GM23338 (cell line): ENCODE measurements at regions not wholly inside any gene's neighbourhood (a gene's known extent, or its start where the extent isn't known, plus 50 kb on each side); places are given as distances from the start of the nearest gene placed in this dataset.

Source experiments
- ATAC-seq: fragments of 200-7000 bp; cut with Tn5 transposase; 3 replicates; pipeline ENCODE4 v1.9.1; 2020
- DNase-seq: peaks from one replicate; pipeline ENCODE4 v3.0.0-alpha.2; 2015; ENCODE audit warnings: low spot score
- H2AFZ ChIP-seq: fragments of 200-600 bp; sonication (generic); 2 replicates; pipeline ENCODE4 v1.8.0; 2016; ENCODE audit warnings: antibody characterized with exemption, mild to moderate bottlenecking, moderate library complexity
- H3F3A ChIP-seq: fragments of 200-600 bp; sonication (generic); replicated peaks from 2 replicates; pipeline ENCODE4 v1.8.0; 2017; ENCODE audit warnings: antibody characterized with exemption, mixed run types, low read depth
- H3K27ac ChIP-seq: fragments of 200-600 bp; sonication (generic); 2 replicates; pipeline ENCODE4 v1.6.1; 2016; ENCODE audit warnings: low read depth
- H3K27me3 ChIP-seq: fragments of 200-600 bp; sonication (generic); 2 replicates; pipeline ENCODE4 v1.8.0; 2016; ENCODE audit warnings: mild to moderate bottlenecking, mixed run types, moderate library complexity; ENCODE audit not compliant: insufficient read depth
- H3K36me3 ChIP-seq: fragments of 200-600 bp; sonication (generic); 2 replicates; pipeline ENCODE4 v1.8.0; 2016; ENCODE audit warnings: mild to moderate bottlenecking; ENCODE audit not compliant: insufficient read depth
- H3K4me1 ChIP-seq: fragments of 200-600 bp; sonication (generic); 2 replicates; pipeline ENCODE4 v1.8.0; 2016; ENCODE audit warnings: mild to moderate bottlenecking, moderate library complexity; ENCODE audit not compliant: insufficient read depth
- H3K4me2 ChIP-seq: fragments of 200-600 bp; sonication (generic); 2 replicates; pipeline ENCODE4 v1.7.1; 2017; ENCODE audit warnings: mixed run types
- H3K4me3 ChIP-seq: fragments of 200-600 bp; sonication (generic); 2 replicates; pipeline ENCODE4 v1.6.1; 2016; ENCODE audit warnings: mixed run types
- H3K79me2 ChIP-seq: fragments of 200-600 bp; sonication (generic); replicated peaks from 2 replicates; pipeline ENCODE4 v1.8.0; 2017; ENCODE audit warnings: mild to moderate bottlenecking; ENCODE audit not compliant: insufficient read depth
- H3K9me2 ChIP-seq: fragments of 200-600 bp; sonication (generic); 2 replicates; pipeline ENCODE4 v1.8.0; 2017; ENCODE audit not compliant: insufficient read depth
- H4K20me1 ChIP-seq: fragments of 200-600 bp; sonication (generic); replicated peaks from 2 replicates; pipeline ENCODE4 v1.8.0; 2017; ENCODE audit warnings: mild to moderate bottlenecking; ENCODE audit not compliant: insufficient read depth
- H3K27ac Mint-ChIP-seq: 2 replicates; pipeline ENCODE4 v1.8.0; 2020; ENCODE audit warnings: inconsistent platforms, mild to moderate bottlenecking, moderate library complexity, mixed read lengths
- H3K27me3 Mint-ChIP-seq: 3 replicates; pipeline ENCODE4 v1.8.0; 2022; ENCODE audit warnings: low read depth, mild to moderate bottlenecking, moderate library complexity, mixed read lengths, inconsistent platforms; ENCODE audit not compliant: insufficient read depth, poor library complexity
- H3K36me3 Mint-ChIP-seq: 3 replicates; pipeline ENCODE4 v1.8.0; 2021; ENCODE audit warnings: low read depth, mild to moderate bottlenecking, inconsistent platforms, moderate library complexity, mixed read lengths
- H3K4me1 Mint-ChIP-seq: 3 replicates; pipeline ENCODE4 v1.8.0; 2020; ENCODE audit warnings: mild to moderate bottlenecking, inconsistent platforms, mixed read lengths
- H3K4me3 Mint-ChIP-seq: 3 replicates; pipeline ENCODE4 v1.8.0; 2021; ENCODE audit warnings: moderate library complexity, mild to moderate bottlenecking, inconsistent platforms, mixed read lengths
- H3K9me3 Mint-ChIP-seq: 3 replicates; pipeline ENCODE4 v1.8.0; 2020; ENCODE audit warnings: moderate library complexity, mild to moderate bottlenecking, inconsistent platforms, mixed read lengths
- CREB1 ChIP-seq: fragments of 250-450 bp; sonication (Bioruptor Pico); IDR thresholded peaks from 2 replicates; pipeline ENCODE4 v1.5.0; 2020; ENCODE audit warnings: low read depth, mild to moderate bottlenecking, moderate library complexity
- CTCF ChIP-seq, 2 experiments: fragments of 200-600 bp in 1 of 2; sonication (generic) in 1 of 2; conservative IDR thresholded peaks; 2 replicates each; pipeline versions ENCODE4 v1.5.1 to v1.6.1; 2016 to 2017; ENCODE audit warnings: antibody characterized with exemption in 2 of 2, low read depth in 2 of 2, mild to moderate bottlenecking in 2 of 2, moderate library complexity in 1 of 2
- ETS1 ChIP-seq: IDR thresholded peaks from 2 replicates; pipeline ENCODE4 v1.6.1; 2016; ENCODE audit warnings: antibody characterized with exemption
- EZH2 ChIP-seq: fragments of 200-600 bp; sonication (generic); IDR thresholded peaks from one replicate; pipeline ENCODE4 v1.8.0; 2017; ENCODE audit warnings: antibody characterized with exemption, mild to moderate bottlenecking, low read depth; ENCODE audit not compliant: unreplicated experiment
- EZH2phosphoT487 ChIP-seq: fragments of 200-600 bp; sonication (generic); IDR thresholded peaks from one replicate; pipeline ENCODE4 v1.8.1; 2018; ENCODE audit warnings: antibody characterized with exemption; ENCODE audit not compliant: unreplicated experiment
- JUNB ChIP-seq: IDR thresholded peaks from one replicate; pipeline ENCODE4 v1.6.1; 2016; ENCODE audit warnings: antibody characterized with exemption; ENCODE audit not compliant: unreplicated experiment
- NANOG ChIP-seq: IDR thresholded peaks from 2 replicates; pipeline ENCODE4 v1.6.1; 2016; ENCODE audit warnings: antibody characterized with exemption, borderline replicate concordance
- POLR2AphosphoS5 ChIP-seq: IDR thresholded peaks from 2 replicates; pipeline ENCODE4 v1.6.1; 2016; ENCODE audit warnings: antibody characterized with exemption, low read depth
- REST ChIP-seq: IDR thresholded peaks from one replicate; pipeline ENCODE4 v1.6.1; 2018; ENCODE audit warnings: antibody characterized with exemption; ENCODE audit not compliant: unreplicated experiment
- STAT1 ChIP-seq: IDR thresholded peaks from one replicate; pipeline ENCODE4 v1.6.1; 2016; ENCODE audit warnings: antibody characterized with exemption; ENCODE audit not compliant: unreplicated experiment
- ZNF114 ChIP-seq: fragments of 250-450 bp; sonication (Bioruptor Pico); IDR thresholded peaks from 2 replicates; pipeline ENCODE4 v1.5.0; 2020; ENCODE audit warnings: mild to moderate bottlenecking, moderate library complexity
- ZNF331 ChIP-seq: fragments of 250-450 bp; sonication (Bioruptor Pico); IDR thresholded peaks from 2 replicates; pipeline ENCODE4 v1.5.0; 2020; ENCODE audit warnings: low read depth, mild to moderate bottlenecking, moderate library complexity
- ZNF462 ChIP-seq: fragments of 250-450 bp; sonication (Bioruptor Pico); IDR thresholded peaks from 2 replicates; pipeline ENCODE4 v1.5.0; 2020; ENCODE audit warnings: mild to moderate bottlenecking, moderate library complexity

GRCh38 chr4:152197211-152197610 lies 338.7 kb downstream of the FBXW7 start:
- Mint-ChIP-seq H3K36me3 (no peaks in the 10 kb centered on the region), H3K27me3 (no peaks in the 10 kb centered on the region), H3K4me1 (peaks cover 2% of the 10 kb centered on the region; the same call in 2 of the 3 replicates), H3K27ac (no peak overlapping the region; the same call in 1 of the 2 replicates), H3K9me3 (peaks cover 3% of the 10 kb centered on the region; the same call in 1 of the 3 replicates), H3K4me3 (no peak overlapping the region)
- peak overlapping the region; percentile 84 for H2AFZ ChIP-seq
- H3F3A ChIP-seq = no peaks in the 10 kb centered on the region
- 0 out of 2 replicates have a peak, but pooled peaks cover 7% of the 10 kb centered on the region for H3K9me2 ChIP-seq
- H3K4me2 ChIP-seq = no peak overlapping the region
- ATAC-seq = no peak
- H3K27me3 ChIP-seq = no peaks in the 10 kb centered on the region
- no peaks in the 10 kb centered on the region for H3K79me2 ChIP-seq
- H3K4me3 ChIP-seq = no peak overlapping the region
- no peak for TF ChIP-seq POLR2AphosphoS5
- TF ChIP-seq REST = no peak
- TF ChIP-seq ZNF114 = no peak
- no peak for TF ChIP-seq EZH2phosphoT487
- no peak for TF ChIP-seq CTCF (conservative IDR thresholded peaks at IDR 0.05; ENCODE audit: low read depth in 2 of 2)
- TF ChIP-seq CREB1 (CRISPR knock-in tag) = no peak
- TF ChIP-seq JUNB = no peak
- TF ChIP-seq ZNF462 = no peak
- TF ChIP-seq EZH2 = no peak
- no peak for TF ChIP-seq ETS1
- no peak for TF ChIP-seq ZNF331 (CRISPR knock-in tag)
- no peak for TF ChIP-seq NANOG
- no peak for TF ChIP-seq STAT1
- H3K4me1 ChIP-seq = no peaks in the 10 kb centered on the region
- H4K20me1 ChIP-seq = no peaks in the 10 kb centered on the region
- H3K27ac ChIP-seq = no peak overlapping the region
- DNase-seq = no peak
- no peaks in the 10 kb centered on the region for H3K36me3 ChIP-seq
